Fibroblast of skin of right quadriceps (primary cell): ENCODE measurements at regions not wholly inside any gene's neighbourhood (a gene's known extent, or its start where the extent isn't known, plus 50 kb on each side); places are given as distances from the start of the nearest gene placed in this dataset.

Experiments
- DNase-seq: peaks from one replicate; pipeline ENCODE4 v3.0.0-alpha.2; 2013

DNA sequence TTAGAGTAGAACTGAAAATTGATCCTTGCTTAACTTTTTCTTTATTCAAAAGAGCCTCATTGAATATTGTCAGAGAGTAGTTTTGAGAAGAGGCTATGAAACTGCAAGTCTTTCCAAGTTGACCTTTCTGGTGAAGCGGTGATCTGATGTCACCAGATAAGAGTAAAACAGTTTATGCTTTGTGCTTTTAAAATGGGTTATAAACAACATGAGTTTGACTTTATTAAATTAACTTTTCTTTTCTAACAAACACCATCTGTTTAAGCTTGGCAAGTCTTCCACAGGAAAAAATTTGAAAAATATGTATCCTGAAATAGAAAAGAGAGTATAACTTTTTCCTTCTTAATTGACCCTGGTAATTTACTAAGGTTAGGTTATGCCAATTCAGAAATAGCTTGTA is 408.7 kb upstream of the NOVA1 start:
- DNase-seq = no peak

- DNase-seq = no peak
Measured at GRCh38 chr14:27008187-27008586, 410.4 kb upstream of the NOVA1 start.

- no peak for DNase-seq
Measured at GRCh38 chr14:27012641-27013040, 414.8 kb upstream of the NOVA1 start.

- no peak for DNase-seq
Measured at GRCh38 chr14:27013678-27014077, 415.8 kb upstream of the NOVA1 start.

GRCh38 chr14:27015065-27015464 is 417.2 kb upstream of the NOVA1 start:
- DNase-seq = no peak

DNA sequence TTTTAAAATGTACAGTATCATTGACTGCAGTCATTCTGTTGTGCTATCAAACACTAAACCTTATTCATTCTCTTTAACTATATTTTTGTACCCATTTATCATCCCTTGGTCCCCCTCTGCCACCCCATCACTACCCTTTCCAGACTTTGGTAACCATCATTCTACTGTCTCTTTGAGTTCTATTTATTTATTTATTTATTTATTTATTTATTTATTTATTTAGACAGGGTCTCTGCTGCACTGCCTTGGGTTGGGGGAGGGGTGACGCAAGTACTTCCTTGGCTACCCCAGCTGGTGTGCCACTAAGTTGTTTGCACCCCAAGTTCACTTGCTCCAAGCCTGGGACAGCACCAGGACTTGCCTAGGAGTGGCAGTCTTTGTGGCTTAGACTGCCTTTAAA is 427.8 kb upstream of the NOVA1 start:
- DNase-seq = no peak

- no peak for DNase-seq
Measured at GRCh38 chr14:27026097-27026496, 428.3 kb upstream of the NOVA1 start.

DNA sequence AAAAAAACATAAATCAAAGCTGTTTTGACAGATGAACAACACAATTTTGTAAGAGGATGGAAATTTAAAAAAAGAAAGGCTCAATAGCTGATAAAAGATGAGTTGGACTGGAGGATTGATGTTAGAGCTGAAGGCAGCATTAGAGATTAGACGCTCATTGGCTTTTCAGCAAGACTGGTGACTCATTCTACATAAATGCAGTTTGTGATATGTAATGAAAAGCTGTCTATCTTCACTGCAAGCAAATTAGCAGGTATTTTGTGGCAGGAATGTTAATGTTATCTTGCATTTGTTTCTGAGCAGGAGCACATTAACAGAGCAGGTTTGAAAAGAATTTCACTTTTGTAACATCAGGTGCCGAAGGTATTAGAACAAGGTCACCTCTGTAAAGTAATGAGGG is 442.7 kb upstream of the NOVA1 start:
- no peak for DNase-seq

GRCh38 chr14:27049701-27050100 is 451.9 kb upstream of the NOVA1 start:
- no peak for DNase-seq

GRCh38 chr14:27050208-27050607 is 452.4 kb upstream of the NOVA1 start:
- no peak for DNase-seq

- DNase-seq = no peak
Measured at GRCh38 chr14:27056586-27056985, 458.8 kb upstream of the NOVA1 start.

DNA sequence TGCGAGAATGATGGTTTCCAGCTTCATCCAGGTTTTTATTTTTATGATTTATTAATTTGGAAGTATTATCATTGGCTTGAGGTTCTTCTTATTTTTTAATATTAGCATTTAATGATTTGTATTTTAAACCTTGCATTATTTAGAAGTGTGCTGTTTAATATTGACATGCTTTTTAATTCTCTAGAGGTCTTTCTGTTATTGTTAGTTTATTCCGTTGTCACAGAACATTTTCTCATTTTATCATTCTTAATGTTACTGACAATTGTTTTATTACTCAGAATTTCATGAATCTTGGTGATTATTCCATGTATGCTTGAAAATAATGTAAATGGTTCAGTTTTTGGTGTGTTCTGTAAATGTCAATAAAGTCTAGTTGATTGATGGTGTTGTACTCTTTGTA is 463.5 kb upstream of the NOVA1 start:
- no peak for DNase-seq

- no peak for DNase-seq
Measured at GRCh38 chr14:27063959-27064358, 466.1 kb upstream of the NOVA1 start.

DNA sequence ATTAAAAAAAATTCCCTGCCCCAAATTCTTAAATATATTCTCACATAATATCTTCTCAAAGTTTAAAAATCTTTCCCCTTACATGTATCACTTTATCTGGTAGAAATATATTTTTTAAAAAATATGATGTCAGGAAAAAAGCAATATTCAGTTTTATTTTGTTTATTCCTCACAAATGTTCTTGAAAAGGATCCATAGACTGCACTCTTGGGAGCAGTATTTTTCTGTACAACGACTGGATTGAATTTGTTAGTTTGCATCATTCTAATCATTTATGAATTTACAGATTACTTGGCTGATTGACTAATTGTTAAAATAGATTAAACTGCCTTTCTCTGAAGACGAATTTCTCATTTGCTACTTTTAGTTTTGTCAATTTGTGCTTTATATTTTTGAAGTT is 468.1 kb upstream of the NOVA1 start:
- no peak for DNase-seq

GRCh38 chr14:27067961-27068360 is 470.1 kb upstream of the NOVA1 start:
- no peak for DNase-seq

- DNase-seq = no peak
Measured at GRCh38 chr14:27072589-27072988, 474.8 kb upstream of the NOVA1 start.

GRCh38 chr14:27075503-27075902 is 477.7 kb upstream of the NOVA1 start:
- no peak for DNase-seq

- no peak for DNase-seq
Measured at GRCh38 chr14:27077214-27077613, 479.4 kb upstream of the NOVA1 start.

DNA sequence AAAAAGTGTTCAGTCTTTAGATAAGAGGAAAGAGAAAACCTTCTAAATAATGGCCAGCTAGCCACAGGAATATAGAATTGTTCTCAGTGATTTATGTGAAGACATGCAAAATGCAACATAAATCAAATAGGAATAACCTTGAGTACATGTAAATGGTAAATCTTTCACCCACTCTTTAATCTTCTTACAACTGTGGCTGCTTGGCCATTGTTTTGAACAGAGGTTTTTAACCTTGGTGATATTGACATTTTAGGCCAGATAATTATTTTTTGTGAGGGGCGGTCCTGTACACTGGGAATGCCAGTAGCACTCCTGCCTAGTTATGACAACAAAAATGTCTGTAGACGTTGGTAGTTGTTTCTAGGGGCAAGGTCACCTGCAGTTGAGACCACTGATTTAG is 479.9 kb upstream of the NOVA1 start:
- no peak for DNase-seq

GRCh38 chr14:27078191-27078590 is 480.4 kb upstream of the NOVA1 start:
- no peak for DNase-seq

- DNase-seq = no peak
Measured at GRCh38 chr14:27079716-27080115, 481.9 kb upstream of the NOVA1 start.

DNA sequence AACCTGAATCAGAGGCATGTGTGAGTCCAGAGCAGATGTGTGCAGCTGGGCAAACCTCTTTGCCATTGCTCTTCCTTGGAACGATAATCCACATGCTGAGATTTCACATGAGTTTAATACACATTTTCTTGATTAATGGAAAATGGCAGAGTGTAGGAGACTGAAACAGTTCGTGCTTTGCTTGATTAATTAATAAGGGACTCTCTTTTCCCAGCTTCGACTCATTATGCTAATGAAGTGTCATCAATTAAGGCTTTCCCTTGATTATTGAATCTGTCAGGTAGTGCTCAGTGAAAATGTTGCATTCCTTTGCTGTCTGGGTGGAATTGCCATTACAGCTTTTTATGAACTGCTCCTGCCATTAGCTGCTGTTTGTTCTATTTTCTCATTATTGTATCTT is 487.7 kb upstream of the NOVA1 start:
- no peak for DNase-seq

DNA sequence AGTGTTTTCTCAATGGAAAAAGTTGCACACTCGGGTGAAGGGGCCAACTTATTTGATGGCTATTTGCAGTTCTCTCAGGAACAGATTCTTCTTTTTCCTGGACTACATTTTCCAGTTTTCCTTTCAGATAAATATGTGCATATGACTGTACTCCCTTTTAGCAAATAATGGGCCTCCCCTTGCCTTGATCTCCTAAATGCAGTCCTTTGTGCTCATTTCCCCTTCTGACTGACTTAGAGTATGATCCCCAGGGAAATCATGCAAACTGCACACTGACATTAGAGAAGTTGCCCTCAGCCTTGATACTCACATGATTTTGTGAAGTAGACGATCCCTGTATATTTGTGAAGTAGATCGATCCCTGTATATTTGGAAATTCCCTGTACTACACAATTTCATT is 492.9 kb upstream of the NOVA1 start:
- no peak for DNase-seq

- DNase-seq = no peak
Measured at GRCh38 chr14:27091973-27092372, 494.1 kb upstream of the NOVA1 start.

GRCh38 chr14:27096091-27096490 is 498.3 kb upstream of the NOVA1 start:
- no peak for DNase-seq

GRCh38 chr14:27098451-27098850 is 500.6 kb upstream of the NOVA1 start:
- no peak for DNase-seq
